GM19397 (cell line): ENCODE measurements at regions not wholly inside any gene's neighbourhood (a gene's known extent, or its start where the extent isn't known, plus 50 kb on each side); places are given as distances from the start of the nearest gene placed in this dataset.

Experiments used
- ATAC-seq: cut with Tn5 transposase; IDR thresholded peaks from one replicate; pipeline ENCODE4 v1.9.1; 2021; ENCODE audit warnings: mild to moderate bottlenecking, moderate library complexity; ENCODE audit not compliant: unreplicated experiment

DNA sequence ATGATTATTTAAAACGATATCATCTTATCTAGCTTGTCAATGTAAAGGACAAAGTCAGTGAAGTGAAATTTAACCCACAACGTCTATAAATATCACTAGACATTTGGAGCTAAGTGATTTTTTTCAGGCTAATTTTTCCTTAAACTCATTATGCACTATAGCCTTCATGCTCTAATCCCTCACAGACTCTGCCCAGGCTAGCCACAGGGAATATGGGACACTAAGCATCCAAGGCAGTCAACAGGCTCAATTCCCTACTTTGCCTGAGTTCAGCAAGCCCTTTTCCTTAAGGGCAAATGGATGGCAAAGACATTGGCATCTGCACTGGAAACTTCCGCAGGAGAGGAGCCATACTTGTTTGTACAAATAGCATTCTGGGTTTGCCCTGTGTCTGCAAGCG lies 577.0 kb downstream of the LMO4 start:
- no peak for ATAC-seq

GRCh38 chr1:87906078-87906477 lies 577.4 kb downstream of the LMO4 start:
- no peak for ATAC-seq

DNA sequence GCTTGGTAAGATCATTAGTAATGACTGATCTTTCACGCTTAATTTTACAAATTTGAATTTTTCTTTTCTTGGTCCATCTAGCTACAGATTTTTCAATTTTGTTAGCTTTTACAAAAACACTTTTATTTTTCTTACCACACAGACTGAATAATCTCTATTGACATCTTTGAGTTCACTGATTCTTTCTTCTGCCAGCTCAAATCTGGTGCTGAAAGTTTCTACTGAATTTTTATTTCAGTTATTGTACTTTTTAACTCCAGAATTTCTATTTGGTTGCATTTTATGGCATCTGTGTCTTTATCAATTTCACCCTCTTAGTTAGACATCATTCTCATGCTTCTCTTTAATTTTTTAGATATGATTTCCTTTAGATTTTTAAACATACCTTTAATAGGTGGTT lies 584.7 kb downstream of the LMO4 start:
- no peak for ATAC-seq

GRCh38 chr1:87914396-87914795 lies 585.7 kb downstream of the LMO4 start:
- ATAC-seq = no peak

DNA sequence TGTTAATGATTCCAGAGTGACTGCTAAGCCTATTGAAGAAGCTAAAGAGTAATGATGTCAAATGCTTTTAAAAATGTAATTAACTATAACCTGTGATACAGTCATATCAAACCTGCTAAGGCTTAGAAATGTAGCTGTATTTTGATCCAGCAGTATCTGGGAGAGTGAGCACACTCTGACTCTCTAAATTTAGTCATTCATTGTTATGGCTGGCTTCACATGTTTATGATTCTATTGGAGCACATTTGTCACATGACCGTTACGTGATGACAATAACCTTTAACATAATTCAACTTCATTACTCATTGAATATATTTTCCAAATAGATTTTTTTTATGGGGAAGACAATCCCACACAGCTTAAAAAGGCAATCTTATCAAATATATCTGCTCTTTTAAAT lies 587.1 kb downstream of the LMO4 start:
- ATAC-seq = no peak

- no peak for ATAC-seq
Observed at GRCh38 chr1:87916965-87917364, 588.3 kb downstream of the LMO4 start.

- no peak for ATAC-seq
Observed at GRCh38 chr1:87918398-87918797, 589.7 kb downstream of the LMO4 start.

DNA sequence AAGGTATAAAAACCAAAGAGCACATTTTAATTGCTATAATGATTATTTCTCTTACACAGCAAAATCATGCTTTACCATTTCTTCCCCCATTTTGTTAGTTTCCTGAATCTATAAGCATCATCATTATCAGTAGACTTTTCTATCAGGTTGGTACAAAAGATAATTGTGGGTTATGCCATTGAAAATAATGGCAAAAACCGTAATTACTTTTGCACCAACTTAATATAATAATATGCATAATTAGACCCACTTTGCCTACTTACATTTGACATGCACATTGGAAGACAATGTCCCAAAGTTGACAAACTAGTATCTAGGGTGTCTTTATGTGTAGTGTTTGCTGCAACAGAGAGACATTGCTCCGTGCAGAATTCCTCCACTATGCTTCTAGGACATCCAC lies 594.2 kb downstream of the LMO4 start:
- ATAC-seq = no peak

GRCh38 chr1:87926131-87926830 lies 597.6 kb downstream of the LMO4 start:
- no peak for ATAC-seq

DNA sequence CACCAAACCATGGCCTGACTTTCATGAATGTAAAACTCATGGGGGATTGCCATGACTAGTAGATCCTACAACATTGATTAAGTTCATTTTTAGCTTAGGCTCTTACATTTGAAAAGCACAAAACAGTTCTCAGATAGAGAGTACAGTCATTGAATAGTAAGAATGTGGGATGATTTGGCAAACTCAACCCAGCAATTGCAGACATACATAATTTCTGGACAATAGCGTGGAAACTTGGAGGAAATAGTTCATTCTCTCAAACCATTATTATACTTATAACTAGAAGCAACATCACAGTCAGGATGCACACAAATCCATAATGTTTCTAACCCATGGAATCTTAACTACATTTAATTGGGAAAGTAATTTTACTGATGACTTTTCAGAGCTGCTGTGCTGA lies 598.2 kb downstream of the LMO4 start:
- no peak for ATAC-seq

GRCh38 chr1:87927391-87928280 lies 599.0 kb downstream of the LMO4 start:
- ATAC-seq = no peak

DNA sequence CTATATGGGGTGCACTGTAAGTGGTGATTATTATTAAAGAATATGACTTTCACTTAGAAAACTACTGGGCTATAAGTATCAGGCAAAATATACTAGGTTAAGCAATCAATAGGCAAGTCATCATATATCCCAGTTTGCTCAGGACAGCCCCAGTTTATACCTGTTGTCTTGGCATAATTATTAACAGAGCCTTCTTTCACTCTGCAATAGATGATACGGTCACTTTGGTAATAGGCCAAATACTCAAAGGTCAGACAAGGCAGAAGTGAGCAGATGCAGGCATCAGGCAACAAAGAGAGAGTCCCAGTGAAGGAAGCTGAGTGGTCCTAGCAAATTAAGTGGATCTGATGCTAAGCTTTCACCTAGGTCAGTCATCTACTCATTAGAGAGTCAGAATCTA lies 599.9 kb downstream of the LMO4 start:
- ATAC-seq = no peak

DNA sequence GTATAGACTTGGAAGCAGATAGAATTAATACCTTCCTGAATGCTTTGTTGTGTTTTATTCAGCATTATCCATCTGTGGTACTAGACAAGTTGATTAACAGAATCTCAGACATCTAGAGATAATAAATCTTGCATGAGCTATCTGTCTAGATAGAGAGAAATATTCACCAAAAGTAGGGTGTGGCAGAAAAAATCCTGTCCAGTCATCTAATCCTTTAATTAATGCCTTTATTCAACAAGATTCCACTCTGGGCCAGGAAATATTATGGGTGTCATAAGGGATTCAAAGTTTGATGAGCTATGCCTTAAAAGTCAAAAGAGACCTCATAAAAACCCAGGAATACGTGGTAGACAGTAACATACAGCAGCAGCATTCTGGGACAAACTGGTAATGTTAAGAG lies 601.2 kb downstream of the LMO4 start:
- ATAC-seq = no peak

- ATAC-seq = no peak
Observed at GRCh38 chr1:87930796-87931195, 602.1 kb downstream of the LMO4 start.

DNA sequence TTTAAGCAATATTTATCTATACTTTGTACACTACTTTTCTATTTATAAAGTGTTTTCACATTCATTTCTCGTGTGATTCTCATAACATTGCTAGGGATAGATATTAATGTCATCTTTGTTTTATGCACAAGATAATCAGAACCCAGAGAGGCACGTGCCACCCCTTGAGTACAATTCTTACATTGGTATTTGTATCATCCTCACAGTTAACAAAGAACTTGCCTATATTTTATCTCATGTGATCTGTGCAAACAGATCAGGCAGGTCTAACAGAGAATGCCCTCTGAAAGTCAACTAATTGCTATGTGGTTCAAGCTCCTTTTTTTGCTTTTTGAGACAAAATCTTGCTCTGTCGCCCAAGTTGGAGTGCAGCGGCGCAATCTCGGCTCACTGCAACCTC lies 604.5 kb downstream of the LMO4 start:
- ATAC-seq = no peak

GRCh38 chr1:87935130-87935529 lies 606.5 kb downstream of the LMO4 start:
- no peak for ATAC-seq

DNA sequence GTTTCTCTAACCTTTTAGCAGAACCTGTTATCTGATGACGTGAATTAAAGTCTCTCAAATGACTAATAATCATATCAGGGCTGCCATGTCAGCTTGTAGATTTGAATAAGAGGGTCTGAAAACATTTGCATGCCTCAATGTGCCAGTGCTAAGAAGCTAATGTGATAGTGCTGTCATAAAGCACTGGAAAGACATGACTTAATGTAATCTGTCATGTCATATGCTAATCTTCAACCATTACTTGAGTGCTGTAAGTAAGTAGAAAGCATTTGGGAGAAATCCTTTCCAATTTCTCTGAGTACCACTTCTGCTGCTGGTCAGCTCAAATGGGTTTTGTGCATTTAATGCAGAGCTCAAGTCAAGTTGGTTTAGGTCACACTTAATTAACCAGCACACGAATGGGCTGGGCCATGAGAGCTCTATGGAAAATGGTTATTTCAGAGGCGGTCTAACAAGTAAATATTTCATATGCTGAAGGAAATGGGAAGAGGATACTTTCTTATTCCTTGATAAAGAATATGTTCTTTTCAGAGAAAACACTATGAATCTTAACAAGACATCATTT lies 609.2 kb downstream of the LMO4 start:
- ATAC-seq = no peak

- ATAC-seq = no peak
Observed at GRCh38 chr1:87938631-87939030, 610.0 kb downstream of the LMO4 start.

GRCh38 chr1:87939444-87939843 lies 610.8 kb downstream of the LMO4 start:
- ATAC-seq = no peak

- no peak for ATAC-seq
Observed at GRCh38 chr1:87940421-87940820, 611.7 kb downstream of the LMO4 start.

- no peak for ATAC-seq
Observed at GRCh38 chr1:87941337-87941946, 612.8 kb downstream of the LMO4 start.

DNA sequence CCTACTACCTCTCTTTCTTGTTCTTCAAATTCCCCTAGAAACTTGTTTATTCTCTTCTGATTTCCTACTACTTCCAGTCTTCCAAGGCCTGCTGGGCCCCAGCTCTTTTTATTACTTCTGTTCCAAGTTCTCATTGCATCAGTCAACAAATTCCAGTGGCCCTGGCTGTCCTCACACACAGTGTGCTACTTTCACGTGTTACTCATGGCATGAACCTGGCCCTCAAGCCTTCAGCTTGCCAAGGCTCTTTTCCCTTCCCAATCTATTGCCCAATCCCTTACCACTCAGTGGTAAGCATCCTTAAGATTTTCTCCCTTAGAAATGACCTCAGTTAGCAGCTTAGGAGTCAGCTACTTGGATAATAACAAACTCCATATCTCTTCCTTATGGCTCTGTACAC lies 613.5 kb downstream of the LMO4 start:
- no peak for ATAC-seq
